IPS-NIHi7 (cell line): ENCODE measurements at regions not wholly inside any gene's neighbourhood (a gene's known extent, or its start where the extent isn't known, plus 50 kb on each side); places are given as distances from the start of the nearest gene placed in this dataset.
A peak's percentile ranks its signal among the peaks of the same experiment; 100 is the strongest.
"Not testable (repeated sequence)": the region's sequence is repeated elsewhere in the genome, so short reads cannot be mapped to it uniquely, and the experiment has no call there.

ENCODE experiments used
- DNase-seq: peaks from one replicate; pipeline ENCODE4 v3.0.0; 2012; ENCODE audit warnings: mixed read lengths; ENCODE audit errors: extremely low spot score

DNA sequence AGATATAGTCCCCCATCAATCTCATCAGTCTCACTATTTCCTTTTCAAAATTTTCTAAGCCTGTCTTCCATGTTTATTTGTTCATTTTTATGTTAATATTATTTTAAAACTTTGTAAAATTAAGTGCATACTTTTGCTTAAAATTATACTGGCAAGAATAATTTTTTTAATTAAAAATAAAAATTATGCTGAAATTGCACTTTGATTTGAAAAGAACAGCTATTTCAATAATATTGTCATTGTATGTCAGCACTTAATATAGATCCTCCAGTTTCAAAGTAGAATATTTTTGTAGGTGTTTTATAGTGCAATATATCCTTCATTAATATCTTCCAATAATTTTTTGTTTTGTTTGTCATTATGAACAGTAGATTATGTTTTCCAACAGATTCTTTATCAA, 99.0 kb upstream of the MAGI2 start:
- DNase-seq: no peak

DNA sequence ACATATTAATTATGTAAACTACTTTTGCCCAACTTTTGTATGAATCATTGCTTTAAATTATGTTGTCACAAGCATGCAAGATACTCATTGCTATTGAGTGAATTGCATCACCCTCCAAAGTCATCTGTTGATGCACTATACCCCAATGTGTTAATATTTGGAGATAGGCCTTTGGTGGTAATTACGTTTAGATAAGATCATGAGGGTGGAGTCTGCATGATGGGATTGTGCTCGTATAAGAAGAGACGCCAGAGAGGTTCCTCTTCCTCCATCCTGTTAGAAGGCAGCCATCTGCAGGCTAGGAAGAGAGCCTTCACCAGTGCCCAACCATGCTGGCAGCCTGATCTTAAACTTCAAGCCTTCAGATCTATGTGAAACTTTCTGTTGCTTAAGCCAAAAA, 95.3 kb upstream of the MAGI2 start:
- DNase-seq: no peak

DNA sequence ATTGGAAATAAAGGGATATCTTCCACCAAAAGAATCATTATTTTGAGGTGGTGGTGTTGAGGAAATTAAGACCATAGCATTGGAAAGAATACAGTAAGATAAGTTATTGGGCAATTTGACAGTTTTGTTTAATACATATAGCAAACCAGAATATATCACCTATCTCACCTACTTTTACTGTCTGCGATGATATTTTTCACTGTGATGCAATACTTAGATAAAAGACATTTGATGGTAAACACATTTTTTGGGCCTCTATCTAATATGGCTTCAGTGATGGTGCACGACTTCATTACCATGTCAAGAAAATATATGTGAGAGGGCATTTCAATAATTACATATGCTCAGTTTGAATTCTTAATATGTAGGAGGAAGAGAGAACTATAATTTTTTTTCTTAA, 93.7 kb upstream of the MAGI2 start:
- DNase-seq: no peak

DNA sequence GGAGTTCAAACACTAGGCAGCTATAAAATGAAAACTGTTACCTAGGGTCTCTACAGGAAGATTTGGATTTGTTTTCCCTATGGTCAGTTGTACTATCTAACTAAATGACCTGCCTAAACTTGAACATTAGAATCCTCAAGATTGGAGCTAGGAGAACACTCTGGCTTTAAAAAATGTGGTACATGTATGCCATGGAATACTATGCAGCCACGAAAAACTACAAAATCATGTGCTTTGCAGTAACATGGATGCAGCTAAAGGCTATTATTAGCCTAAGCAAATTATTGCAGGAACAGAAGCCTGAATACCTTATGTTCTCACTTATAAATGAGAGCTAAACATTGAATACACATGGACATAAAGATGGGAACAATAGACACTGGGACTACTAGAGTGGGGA, 87.1 kb upstream of the MAGI2 start:
- no peak for DNase-seq

DNA sequence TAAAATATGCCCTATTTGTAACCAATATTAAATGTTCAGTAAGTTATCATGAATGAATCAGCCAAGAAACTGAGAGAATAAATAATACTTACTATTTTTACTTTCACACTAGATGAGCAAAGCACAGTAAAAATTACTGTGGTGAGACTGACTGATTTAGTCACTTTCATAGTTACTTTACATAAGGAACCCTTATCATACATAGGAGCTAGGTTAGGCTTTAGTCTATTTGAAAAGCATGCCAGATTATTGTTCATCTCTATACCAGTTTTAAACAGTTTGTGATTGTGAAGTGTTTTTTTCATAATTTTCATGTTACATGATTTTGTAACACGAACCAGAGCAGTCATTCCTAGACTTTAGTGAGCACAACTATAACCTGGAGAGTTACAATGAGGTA, 80.7 kb upstream of the MAGI2 start:
- no peak for DNase-seq

DNA sequence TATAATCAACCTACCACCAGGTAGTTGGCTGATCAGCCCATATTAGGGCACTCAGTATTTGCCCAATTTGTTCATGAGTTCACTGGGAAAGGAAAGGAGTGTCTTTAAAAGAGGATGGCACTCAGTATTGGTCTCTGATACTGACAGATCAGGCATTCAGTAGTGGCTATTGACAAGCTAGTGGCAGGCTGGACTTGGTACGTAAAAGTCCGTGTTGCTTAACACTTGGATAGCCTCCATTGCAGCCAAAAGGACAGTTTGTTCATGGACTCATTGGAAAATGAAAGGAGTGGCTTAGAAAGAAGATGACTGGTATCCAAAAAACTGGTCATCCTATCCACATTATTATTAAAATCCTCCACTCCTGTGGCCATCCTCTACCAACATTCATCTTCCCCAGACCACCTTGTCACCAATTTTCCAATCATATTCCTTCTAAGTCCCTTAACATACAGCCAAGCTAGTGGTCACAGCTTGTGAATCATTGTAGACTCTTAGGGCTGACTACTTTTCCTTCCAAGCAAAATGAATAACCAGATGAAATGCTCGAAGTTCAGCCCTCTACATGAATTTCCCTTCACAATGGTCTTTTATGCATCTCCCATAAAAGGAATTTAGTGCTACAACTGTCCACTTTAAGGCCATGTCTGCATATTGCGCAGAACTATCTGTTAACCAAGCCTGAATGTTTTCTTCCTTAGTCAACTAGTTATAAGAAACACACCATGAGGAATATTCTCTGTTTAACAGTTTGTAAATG, 78.6 kb upstream of the MAGI2 start:
- DNase-seq: no peak

DNA sequence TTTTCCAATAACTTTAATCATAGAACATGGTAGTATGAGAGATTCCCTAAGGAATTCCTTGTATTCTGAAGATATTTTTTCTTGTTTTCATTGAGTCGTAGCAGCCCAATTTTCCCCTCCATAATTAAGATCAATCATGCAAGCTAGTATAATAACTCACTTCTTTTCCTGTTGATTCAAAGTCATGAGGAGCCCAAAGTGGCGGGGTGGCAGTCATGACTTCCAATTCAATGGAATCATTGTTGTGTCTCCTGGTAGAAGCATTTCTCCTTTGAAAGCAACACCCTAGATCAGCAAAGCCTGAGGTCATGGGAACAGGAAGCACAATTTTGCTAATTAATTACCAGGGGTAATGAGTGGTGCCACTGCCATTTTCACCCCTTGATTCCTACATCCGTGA, 77.6 kb upstream of the MAGI2 start:
- DNase-seq: no peak

DNA sequence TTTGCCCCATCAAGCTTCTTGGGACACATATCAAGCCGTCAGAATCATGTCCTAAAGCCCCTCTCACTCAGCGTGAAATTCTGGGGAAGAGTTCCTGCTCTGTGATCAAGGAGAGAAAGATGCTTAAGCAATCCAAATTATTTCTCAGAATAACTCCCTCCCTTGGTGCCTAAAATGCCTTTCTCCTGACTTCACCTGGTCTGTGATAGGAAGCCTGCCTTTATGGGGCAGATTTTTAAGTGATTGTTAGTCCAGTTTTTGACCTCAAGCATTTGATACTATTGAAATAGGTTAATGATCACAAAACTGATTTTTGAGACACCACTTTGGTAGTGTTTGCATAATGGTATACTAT, 76.4 kb upstream of the MAGI2 start:
- DNase-seq: no peak

DNA sequence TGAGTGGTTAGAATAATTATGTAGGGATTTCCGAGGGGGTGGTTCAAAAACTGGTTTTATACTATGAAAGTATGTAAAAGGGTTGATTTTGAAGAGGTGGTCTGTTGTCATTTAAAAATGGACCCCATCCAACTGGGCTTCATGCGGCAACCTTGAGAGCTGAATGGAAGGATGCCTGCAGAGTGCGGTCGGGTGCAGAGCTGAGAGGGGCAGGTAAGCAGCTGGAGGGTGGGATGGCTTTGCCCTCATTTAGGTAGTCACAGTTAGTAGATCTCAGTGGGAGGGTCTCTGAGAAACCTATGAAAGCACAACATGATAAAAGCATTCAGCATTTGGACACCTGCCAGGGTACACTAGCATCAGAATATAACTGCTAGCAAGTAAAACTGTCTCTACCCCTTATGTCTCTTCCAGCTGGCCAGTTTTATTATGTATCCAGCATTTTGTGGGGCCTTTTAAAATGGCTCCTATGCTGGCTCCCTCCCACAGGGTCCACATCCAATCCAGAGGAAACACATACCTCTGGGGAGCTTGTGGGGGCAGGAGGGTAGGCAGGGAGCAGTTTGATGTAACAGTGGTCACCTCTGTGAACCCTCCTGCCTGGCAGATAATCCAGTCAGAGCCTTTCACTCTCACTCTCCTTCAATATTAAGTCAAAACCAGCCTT, 75.9 kb upstream of the MAGI2 start:
- no peak for DNase-seq

DNA sequence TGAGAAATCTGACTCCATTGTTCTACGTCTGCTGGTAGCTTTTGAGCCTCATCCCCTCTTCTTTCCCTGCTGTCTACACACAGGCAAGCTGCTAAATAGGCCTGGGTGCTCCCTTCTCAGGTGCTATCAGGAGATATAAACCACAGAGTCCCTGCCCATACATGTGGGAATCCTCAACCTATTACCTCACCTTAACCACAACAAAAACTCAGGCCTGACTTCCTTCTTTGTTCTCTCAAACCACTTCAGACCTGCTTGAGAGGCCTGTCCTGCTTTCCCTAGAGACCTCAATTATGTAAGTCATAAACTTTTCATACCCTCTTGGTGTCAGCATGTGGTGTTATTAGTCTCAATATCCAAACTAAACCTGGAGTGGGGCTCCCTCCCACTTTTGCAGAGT, 75.0 kb upstream of the MAGI2 start:
- peak; percentile 14 for DNase-seq

DNA sequence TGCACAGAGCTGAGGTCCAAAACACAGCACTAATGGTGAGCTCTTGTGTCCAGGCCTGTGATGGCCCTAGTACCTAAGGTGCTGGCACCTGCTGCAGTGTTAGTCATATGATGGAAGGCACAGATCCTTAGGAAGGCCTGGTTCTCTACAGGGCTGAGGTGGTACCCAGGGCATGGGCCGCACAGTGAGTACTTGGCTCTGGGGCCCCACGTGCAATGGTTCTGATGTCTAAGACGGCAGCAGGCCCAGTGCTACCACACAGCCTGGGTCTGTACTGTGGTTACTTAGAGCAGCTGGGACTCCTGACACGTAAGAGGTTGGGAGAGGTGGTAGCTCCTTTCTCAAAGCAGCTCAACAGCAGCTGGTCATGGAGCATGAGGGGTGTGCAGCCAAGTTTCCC, 70.6 kb upstream of the MAGI2 start:
- no peak for DNase-seq

DNA sequence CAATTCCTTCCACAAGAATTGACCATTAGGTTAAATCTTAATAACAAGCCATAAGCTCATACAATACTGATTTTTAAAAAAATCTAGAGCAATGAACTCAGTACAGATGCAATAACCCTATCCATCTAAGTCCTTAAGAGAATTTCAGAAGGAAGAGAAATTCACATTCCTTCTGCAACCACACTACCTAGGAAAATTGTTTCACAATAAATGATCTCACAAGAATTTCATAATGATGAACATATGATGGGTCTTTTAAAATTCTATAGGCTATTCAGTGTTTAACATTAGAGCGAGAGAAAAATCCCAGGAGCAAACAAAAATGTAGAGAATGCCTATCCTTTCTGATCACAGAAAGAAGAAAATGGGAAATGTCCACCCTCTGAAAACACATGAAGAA, 70.0 kb upstream of the MAGI2 start:
- DNase-seq: no peak

DNA sequence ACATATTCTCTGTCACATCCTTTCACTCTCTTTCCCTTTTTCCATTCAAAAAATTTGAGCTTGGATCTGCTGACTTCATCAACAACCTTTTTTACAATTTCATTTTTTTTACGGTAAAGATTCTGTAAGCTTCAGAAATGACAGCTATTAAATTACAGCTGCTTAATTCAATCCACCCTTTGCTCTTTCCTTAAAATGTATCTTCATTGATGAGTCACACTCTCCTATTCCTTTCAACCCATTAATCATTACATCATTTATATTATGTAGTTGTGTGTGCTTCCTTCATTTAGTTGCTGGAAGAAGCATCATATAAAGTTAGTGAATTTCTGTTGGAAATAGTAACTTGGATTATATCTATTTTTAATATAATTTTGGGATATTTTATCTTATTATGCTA, 67.1 kb upstream of the MAGI2 start:
- no peak for DNase-seq

DNA sequence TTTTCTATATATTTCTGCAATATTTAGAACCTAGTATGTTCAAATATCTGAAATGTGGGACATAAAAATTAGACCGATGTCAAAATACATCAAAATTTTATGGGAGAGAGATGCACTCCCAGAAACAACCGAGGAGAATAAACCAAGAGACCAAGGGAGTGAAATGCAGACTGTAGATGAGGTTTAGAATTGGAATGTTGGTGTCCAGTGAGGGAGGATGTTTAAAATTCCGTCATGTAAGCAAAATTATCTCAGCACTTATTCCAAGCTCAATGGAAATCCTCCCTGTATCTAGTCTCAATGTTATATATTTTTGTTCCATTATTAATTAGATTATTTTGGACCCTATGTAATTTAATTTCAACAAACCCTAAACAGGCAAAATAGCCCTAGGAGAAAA, 61.9 kb upstream of the MAGI2 start:
- DNase-seq: no peak

DNA sequence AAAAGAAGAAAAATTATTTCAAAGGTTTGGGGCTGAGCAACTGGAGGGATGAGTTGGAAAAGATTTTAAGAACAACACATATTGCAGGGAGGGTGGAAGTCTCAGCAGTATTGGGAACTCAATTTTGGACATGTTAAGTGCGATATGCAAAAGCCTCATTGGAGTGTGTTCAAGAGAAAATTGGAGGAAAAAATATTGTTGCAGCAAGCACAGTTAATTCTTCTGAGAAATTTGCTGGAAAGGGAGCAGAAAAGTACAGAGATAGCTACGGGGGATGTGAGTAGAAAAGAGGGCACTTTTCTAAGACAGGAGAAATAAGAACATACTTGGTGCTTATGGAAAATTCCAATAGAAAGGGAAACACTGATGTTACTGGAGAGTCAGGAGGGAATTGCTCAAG, 59.8 kb upstream of the MAGI2 start:
- no peak for DNase-seq

DNA sequence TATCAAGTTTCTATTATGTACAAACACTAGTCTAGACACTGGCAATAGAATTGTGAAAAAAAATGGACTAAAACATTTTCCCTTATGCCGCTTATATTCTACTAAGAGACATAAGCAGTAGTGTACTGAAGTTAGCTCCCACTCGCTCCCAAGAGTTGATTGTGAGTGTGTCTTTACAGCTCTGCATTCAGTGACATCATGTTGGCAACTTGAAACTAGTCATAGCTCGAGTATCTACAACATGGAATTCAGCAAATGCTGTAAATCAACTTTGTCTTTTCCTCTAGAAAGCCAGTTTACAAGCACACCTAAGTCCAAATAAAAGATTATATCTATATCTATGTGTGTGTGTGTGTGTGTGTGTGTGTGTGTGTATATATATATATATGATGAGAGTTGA, 58.8 kb upstream of the MAGI2 start:
- DNase-seq: no peak

DNA sequence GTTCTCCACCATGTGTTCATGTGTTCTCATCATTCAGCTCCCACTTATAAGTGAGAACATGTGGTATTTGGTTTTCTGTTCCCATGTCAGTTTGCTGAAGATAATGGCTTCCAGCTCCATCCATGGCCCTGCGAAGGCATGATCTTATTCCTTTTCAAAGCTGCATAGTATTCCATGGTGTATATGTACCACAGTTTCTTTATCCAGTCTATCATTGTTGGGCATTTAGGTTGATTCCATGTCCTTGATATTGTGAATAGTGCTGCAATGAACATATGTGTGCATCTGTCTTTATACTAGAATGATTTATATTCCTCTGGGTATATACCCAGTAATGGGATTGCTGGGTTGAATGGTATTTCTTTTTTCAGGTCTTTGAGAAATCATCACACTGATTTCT, 57.6 kb upstream of the MAGI2 start:
- DNase-seq: not testable (repeated sequence)

DNA sequence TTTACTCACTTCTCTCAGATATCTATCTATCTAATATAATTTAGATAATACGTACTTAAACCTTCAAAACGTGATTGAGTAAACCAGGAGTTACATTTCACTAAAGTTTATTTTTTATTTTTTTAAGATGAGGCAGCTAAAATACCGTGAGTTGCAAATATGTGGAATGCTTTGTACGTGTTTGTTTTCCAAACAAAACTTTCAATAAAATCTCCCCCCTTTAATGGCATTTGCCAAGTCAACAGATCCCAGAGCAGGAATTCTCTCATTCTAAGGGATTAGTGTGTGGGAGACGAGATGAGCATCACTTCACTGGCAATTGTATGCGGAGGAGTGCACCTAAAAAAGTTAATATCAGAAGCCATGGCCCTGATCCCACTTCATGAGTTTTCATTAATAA, 53.7 kb upstream of the MAGI2 start:
- DNase-seq: no peak

DNA sequence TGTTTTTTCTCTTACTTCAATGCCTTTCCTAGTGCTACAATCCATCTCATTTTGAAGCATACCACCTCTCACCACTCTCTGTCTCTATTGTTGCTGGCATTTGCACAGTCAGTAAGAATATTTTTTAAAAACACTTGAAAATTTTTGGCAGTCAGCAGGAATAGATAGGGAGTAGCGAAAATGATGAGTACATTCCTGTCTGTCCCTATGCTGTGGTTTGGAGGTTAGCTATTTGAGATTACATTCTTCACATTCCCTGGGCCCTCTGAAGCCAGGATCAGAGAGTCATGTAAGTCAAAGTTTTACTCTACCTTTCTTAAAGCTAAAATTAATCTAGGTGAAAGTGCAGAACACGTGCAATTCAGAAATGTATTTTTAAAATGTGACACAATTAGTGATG, 53.0 kb upstream of the MAGI2 start:
- peak; percentile 20 for DNase-seq

DNA sequence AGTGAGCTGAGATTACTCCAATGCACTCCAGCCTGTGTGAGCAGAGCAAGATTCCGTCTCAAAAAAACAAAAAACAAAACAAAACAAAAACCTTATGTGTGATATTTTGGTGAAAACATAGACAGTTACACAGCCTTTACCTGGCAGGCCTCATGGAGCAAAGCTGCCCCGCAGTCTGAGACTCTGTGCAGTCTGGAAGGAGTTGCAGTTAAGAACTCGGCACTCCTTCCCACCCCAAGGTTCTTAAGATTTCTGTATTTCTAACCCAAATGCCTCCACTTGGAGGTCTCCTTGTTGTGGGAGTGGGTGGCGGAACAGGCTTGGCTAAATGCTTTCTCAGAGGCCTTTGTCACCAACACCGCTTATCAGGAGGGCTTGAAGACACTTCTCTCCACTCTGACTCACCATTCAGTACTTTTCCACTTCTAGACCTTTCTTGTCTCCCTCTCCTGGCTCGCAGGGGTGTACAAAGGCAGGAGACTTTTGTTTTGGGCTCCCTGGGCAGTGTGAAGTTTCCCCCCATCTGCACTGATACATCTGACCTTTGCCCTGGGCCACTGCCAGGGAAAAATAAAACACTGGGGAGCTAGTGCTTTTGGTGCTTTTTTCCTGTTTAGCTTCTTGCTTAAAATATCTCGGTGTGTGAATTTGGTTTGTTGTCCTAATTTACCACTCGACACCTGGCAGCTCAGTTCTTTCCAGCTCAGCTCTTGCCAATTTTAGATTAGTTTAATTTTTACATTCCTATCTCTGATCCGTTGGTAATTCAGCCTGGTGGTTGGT, 51.3 kb upstream of the MAGI2 start:
- peak; percentile 35 for DNase-seq
